Testis (tissue), 2 donors: ENCODE measurements at regions not wholly inside any gene's neighbourhood (a gene's known extent, or its start where the extent isn't known, plus 50 kb on each side); places are given as distances from the start of the nearest gene placed in this dataset.

Experiments used
- POLR2A ChIP-seq: fragments of 450-650 bp; IDR thresholded peaks from one replicate; pipeline ENCODE4 v1.6.1; 2017; ENCODE audit warnings: antibody characterized with exemption, mild to moderate bottlenecking, moderate library complexity
- TF ChIP-seq, protein P1 (sequence below), 3 experiments: fragments of 450-650 bp in 2 of 3; fragments of 200-600 bp in 1 of 3; sonication (generic) in 1 of 3; IDR thresholded peaks; one replicate each; pipeline ENCODE4 v1.5.1; 2016 to 2019; ENCODE audit warnings: antibody characterized with exemption in 3 of 3, mild to moderate bottlenecking in 2 of 3, moderate library complexity in 1 of 3

DNA sequence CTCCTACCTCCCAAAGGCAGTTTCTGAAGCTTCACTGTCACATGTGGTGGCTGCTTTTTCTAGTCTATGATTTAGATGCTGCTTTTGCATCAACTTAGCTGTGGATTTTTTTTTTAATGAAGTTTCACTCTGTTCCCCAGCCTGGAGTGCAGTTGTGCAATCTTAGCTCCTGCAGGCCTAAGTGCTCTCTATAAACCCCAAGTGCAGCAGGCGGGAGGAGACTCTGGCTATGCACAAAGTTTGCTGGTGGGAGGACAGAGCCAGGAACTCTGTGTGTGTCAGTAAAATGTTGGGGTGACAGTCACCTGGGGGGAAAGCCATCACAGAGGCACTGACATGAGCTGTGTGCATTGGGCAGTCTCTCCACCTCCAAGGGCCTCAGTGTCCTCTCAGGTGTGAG is 138.8 kb upstream of the FAM20C start:
- TF ChIP-seq, protein P1, sequence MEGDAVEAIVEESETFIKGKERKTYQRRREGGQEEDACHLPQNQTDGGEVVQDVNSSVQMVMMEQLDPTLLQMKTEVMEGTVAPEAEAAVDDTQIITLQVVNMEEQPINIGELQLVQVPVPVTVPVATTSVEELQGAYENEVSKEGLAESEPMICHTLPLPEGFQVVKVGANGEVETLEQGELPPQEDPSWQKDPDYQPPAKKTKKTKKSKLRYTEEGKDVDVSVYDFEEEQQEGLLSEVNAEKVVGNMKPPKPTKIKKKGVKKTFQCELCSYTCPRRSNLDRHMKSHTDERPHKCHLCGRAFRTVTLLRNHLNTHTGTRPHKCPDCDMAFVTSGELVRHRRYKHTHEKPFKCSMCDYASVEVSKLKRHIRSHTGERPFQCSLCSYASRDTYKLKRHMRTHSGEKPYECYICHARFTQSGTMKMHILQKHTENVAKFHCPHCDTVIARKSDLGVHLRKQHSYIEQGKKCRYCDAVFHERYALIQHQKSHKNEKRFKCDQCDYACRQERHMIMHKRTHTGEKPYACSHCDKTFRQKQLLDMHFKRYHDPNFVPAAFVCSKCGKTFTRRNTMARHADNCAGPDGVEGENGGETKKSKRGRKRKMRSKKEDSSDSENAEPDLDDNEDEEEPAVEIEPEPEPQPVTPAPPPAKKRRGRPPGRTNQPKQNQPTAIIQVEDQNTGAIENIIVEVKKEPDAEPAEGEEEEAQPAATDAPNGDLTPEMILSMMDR (IDR thresholded peaks at IDR 0.05): no peak
- no peak for TF ChIP-seq POLR2A
